ENCODE measurements at regions not wholly inside any gene's neighbourhood (a gene's known extent, or its start where the extent isn't known, plus 50 kb on each side); places are given as distances from the start of the nearest gene placed in this dataset.

DNA sequence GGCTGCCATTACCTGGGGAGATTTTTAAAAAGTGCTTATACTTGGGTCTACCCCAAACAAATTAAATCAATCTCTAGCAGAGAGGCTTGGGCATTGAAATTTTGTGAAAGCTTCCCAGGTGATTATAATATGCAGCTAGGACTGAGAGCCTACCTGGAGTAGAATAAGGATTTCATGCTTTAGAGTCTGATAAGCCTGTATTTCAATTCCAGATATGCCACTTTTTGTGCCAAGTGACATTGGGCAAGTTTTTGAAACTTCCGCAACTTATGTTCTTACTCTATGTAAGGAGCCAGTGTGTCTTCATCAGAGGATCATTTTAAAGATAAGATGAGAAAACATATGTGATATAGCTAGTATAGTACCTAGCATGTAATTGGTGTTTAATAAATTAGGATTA, 159.8 kb upstream of the LRIG3 start:
- Histone ChIP-seq H3K9me3 (ENCODE audit: control insufficient read depth, low read length) (no peaks in the 10 kb centered on the region), H3K36me3 (ENCODE audit: control insufficient read depth in 1 of 2, insufficient read depth in 2 of 2, low read length in 1 of 2) (no peaks in the 10 kb centered on the region), H3K4me3 (ENCODE audit: low read length in 2 of 2) (no peak overlapping the region), H3K27me3 (ENCODE audit: control insufficient read depth in 1 of 2, insufficient read depth in 2 of 2, low read length in 1 of 2) (no peaks in the 10 kb centered on the region), H3K27ac (ENCODE audit: low read depth in 1 of 2, low read length in 2 of 2) (no peak overlapping the region), H3K4me1 (ENCODE audit: control insufficient read depth in 1 of 2, insufficient read depth in 2 of 2, low read length in 2 of 2) (no peaks in the 10 kb centered on the region)
- no peak for ATAC-seq (ENCODE audit: low FRiP score)
- intact Hi-C loops (cut with DNase I), result loop anchor here (10.0 kb wide), 4 partner anchors 155 to 735 kb away; partner anchors contain the start of gene LRIG3 (in 1 of the 2)
- no peak for DNase-seq
- WGBS, 2 donors, result 97% methylated on average over 1 of the region's 1 CpG

GRCh38 chr12:59079472-59079871, 159.2 kb upstream of the LRIG3 start:
- H3K9me3 ChIP-seq (ENCODE audit: control insufficient read depth, low read length), result no peaks in the 10 kb centered on the region
- H3K27ac ChIP-seq (ENCODE audit: low read depth in 1 of 2, low read length in 2 of 2), result no peak overlapping the region
- 91 to 92% methylated on average over 4 of the region's 4 CpGs for WGBS, 2 donors
- no peaks in the 10 kb centered on the region for H3K27me3 ChIP-seq (ENCODE audit: control insufficient read depth in 1 of 2, insufficient read depth in 2 of 2, low read length in 1 of 2)
- no peak overlapping the region for H3K4me3 ChIP-seq (ENCODE audit: low read length in 2 of 2)
- no peaks in the 10 kb centered on the region for H3K4me1 ChIP-seq (ENCODE audit: control insufficient read depth in 1 of 2, insufficient read depth in 2 of 2, low read length in 2 of 2)
- ATAC-seq (ENCODE audit: low FRiP score) (no peak), DNase-seq (no peak)
- H3K36me3 ChIP-seq (ENCODE audit: control insufficient read depth in 1 of 2, insufficient read depth in 2 of 2, low read length in 1 of 2), result no peaks in the 10 kb centered on the region
- intact Hi-C loops (cut with DNase I), result no loop called here

DNA sequence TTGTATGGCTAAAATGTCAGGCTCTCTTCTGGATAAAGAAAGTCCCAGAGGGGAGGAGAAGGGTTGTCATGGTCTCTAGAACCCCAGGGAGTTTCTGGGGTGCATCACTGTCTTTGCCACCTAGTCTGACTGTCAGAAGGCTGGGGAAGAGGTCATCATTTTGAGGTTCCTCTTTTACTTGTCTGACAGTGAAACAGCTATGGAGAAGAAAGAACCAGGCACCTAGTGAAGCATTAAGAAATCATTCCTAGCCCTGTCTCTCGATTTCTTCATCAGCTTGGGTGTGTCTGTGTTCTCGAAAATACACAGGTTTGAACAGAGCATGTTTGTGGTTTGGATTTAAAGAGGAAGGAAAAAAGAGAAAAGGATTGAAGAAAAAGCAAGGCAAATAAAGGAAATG, 158.7 kb upstream of the LRIG3 start:
- H3K27ac ChIP-seq (ENCODE audit: low read depth in 1 of 2, low read length in 2 of 2), result no peak overlapping the region
- no peaks in the 10 kb centered on the region for H3K4me1 ChIP-seq (ENCODE audit: control insufficient read depth in 1 of 2, insufficient read depth in 2 of 2, low read length in 2 of 2)
- H3K36me3 ChIP-seq (ENCODE audit: control insufficient read depth in 1 of 2, insufficient read depth in 2 of 2, low read length in 1 of 2), result no peaks in the 10 kb centered on the region
- H3K27me3 ChIP-seq (ENCODE audit: control insufficient read depth in 1 of 2, insufficient read depth in 2 of 2, low read length in 1 of 2), result no peaks in the 10 kb centered on the region
- intact Hi-C loops (cut with DNase I), result no loop called here
- no peak overlapping the region for H3K4me3 ChIP-seq (ENCODE audit: low read length in 2 of 2)
- DNase-seq (no peak), ATAC-seq (ENCODE audit: low FRiP score) (no peak)
- 84 to 85% methylated on average over 2 of the region's 2 CpGs for WGBS, 2 donors
- no peaks in the 10 kb centered on the region for H3K9me3 ChIP-seq (ENCODE audit: control insufficient read depth, low read length)

DNA sequence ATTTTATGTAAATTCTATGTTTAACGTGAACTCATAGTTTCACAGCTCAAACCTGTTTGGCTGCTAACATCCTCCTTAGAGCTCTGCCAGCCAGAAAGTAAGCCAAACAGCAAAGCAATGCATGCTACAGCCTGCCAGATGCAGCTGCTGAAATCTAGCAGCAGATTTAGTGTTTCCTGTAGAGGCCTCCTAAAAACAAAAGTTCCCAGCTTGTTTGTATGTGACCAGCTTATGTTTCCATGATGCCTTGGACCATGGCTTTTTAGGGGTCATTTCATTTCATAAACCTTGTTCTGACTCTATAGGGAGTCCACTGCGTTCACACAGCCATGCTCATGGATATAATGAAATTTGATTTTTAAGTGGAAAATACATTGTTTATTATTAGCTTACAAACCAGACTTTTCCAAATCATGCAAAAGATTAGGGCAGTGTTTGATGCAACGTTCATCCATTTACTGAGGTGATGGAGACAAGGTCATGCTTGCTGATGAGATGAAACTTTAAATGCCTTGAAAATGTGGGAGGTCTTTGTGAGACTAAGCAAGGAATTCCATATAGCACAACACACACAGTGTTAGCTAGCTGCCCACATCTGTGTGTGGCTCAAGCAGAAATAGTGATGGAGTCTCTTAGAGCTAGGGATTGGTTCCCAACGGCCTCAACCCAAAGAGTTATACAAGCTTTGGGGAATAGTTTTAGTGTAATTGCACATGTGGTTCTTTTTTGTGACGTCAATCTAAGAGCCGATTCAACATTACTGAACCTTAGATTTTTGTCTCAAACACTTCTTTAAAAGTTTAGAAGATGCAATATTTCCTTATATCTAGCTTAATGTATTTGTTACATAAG, 157.5 kb upstream of the LRIG3 start:
- H3K4me3 ChIP-seq (ENCODE audit: low read length in 2 of 2), result no peak overlapping the region
- no peaks in the 10 kb centered on the region for H3K9me3 ChIP-seq (ENCODE audit: control insufficient read depth, low read length)
- ATAC-seq (ENCODE audit: low FRiP score) (no peak), DNase-seq (no peak)
- no peaks in the 10 kb centered on the region for H3K36me3 ChIP-seq (ENCODE audit: control insufficient read depth in 1 of 2, insufficient read depth in 2 of 2, low read length in 1 of 2)
- no peak overlapping the region for H3K27ac ChIP-seq (ENCODE audit: low read depth in 1 of 2, low read length in 2 of 2)
- intact Hi-C loops (cut with DNase I), result no loop called here
- 53 to 54% methylated on average over 6 of the region's 6 CpGs for WGBS, 2 donors
- no peaks in the 10 kb centered on the region for H3K4me1 ChIP-seq (ENCODE audit: control insufficient read depth in 1 of 2, insufficient read depth in 2 of 2, low read length in 2 of 2)
- no peaks in the 10 kb centered on the region for H3K27me3 ChIP-seq (ENCODE audit: control insufficient read depth in 1 of 2, insufficient read depth in 2 of 2, low read length in 1 of 2)

DNA sequence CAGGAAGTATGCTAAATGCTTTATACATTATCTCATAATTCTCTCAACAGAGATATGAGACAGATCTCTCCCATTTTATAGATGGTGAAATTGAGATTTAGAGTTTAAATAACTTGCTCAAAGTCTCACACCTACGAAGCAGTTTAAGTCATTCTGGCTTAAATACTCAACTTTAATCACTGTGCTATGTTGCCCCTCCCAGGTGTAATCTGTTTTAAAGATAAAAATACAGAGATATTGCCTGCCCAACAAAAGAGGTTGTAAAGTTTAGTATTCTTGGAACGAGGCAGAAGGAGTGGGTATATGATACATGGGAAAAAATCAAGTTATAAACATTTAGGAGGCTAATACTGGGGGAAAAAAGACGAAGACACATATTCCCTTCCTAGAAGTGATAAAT, 156.8 kb upstream of the LRIG3 start:
- Histone ChIP-seq H3K36me3 (ENCODE audit: control insufficient read depth in 1 of 2, insufficient read depth in 2 of 2, low read length in 1 of 2) (no peaks in the 10 kb centered on the region), H3K9me3 (ENCODE audit: control insufficient read depth, low read length) (no peaks in the 10 kb centered on the region), H3K4me3 (ENCODE audit: low read length in 2 of 2) (no peak overlapping the region), H3K27me3 (ENCODE audit: control insufficient read depth in 1 of 2, insufficient read depth in 2 of 2, low read length in 1 of 2) (no peaks in the 10 kb centered on the region), H3K4me1 (ENCODE audit: control insufficient read depth in 1 of 2, insufficient read depth in 2 of 2, low read length in 2 of 2) (no peaks in the 10 kb centered on the region), H3K27ac (ENCODE audit: low read depth in 1 of 2, low read length in 2 of 2) (no peak overlapping the region)
- 48 to 55% methylated on average over 3 of the region's 3 CpGs for WGBS, 2 donors
- intact Hi-C loops (cut with DNase I), result no loop called here
- no peak for DNase-seq
- ATAC-seq (ENCODE audit: low FRiP score), result no peak

GRCh38 chr12:59076622-59077021, 156.3 kb upstream of the LRIG3 start:
- intact Hi-C loops (cut with DNase I), result no loop called here
- H3K27me3 ChIP-seq (ENCODE audit: control insufficient read depth in 1 of 2, insufficient read depth in 2 of 2, low read length in 1 of 2), result no peaks in the 10 kb centered on the region
- ATAC-seq (ENCODE audit: low FRiP score) (no peak), DNase-seq (no peak)
- no peaks in the 10 kb centered on the region for H3K9me3 ChIP-seq (ENCODE audit: control insufficient read depth, low read length)
- 70 to 78% methylated on average over 1 of the region's 1 CpG for WGBS, 2 donors
- H3K27ac ChIP-seq (ENCODE audit: low read depth in 1 of 2, low read length in 2 of 2), result no peak overlapping the region
- H3K4me3 ChIP-seq (ENCODE audit: low read length in 2 of 2), result no peak overlapping the region
- no peaks in the 10 kb centered on the region for H3K4me1 ChIP-seq (ENCODE audit: control insufficient read depth in 1 of 2, insufficient read depth in 2 of 2, low read length in 2 of 2)
- no peaks in the 10 kb centered on the region for H3K36me3 ChIP-seq (ENCODE audit: control insufficient read depth in 1 of 2, insufficient read depth in 2 of 2, low read length in 1 of 2)

DNA sequence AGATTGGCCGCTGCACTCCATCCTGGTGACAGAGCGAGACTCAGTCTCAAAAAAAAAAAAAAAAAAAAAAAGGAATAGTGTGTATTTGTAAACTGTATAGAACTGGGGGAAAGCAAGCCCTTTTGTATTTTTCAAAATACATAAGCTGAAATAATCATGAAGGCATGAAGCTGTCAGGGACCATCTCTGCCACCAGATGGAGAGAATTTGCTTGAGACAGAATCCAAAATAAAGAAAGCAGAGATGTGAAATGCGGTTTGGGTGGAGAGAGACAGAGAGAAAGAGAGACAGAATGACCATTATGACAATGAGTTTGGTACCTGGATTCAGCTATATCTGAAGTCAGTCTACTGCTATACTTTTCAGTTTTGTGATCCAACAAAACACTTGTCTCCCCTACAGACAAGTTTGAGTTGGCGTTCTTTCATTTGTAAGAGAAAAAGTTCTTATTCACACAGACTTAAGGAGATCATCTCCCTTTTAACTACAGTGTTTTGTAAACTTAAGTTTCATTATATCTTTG, 155.7 kb upstream of the LRIG3 start:
- DNase-seq (no peak), ATAC-seq (ENCODE audit: low FRiP score) (no peak)
- no peak overlapping the region for H3K27ac ChIP-seq (ENCODE audit: low read depth in 1 of 2, low read length in 2 of 2)
- 88% methylated on average over 4 of the region's 4 CpGs for WGBS, 2 donors
- intact Hi-C loops (cut with DNase I), result no loop called here
- no peaks in the 10 kb centered on the region for H3K36me3 ChIP-seq (ENCODE audit: control insufficient read depth in 1 of 2, insufficient read depth in 2 of 2, low read length in 1 of 2)
- H3K4me1 ChIP-seq (ENCODE audit: control insufficient read depth in 1 of 2, insufficient read depth in 2 of 2, low read length in 2 of 2), result no peaks in the 10 kb centered on the region
- H3K9me3 ChIP-seq (ENCODE audit: control insufficient read depth, low read length), result no peaks in the 10 kb centered on the region
- H3K4me3 ChIP-seq (ENCODE audit: low read length in 2 of 2), result no peak overlapping the region
- H3K27me3 ChIP-seq (ENCODE audit: control insufficient read depth in 1 of 2, insufficient read depth in 2 of 2, low read length in 1 of 2), result no peaks in the 10 kb centered on the region

DNA sequence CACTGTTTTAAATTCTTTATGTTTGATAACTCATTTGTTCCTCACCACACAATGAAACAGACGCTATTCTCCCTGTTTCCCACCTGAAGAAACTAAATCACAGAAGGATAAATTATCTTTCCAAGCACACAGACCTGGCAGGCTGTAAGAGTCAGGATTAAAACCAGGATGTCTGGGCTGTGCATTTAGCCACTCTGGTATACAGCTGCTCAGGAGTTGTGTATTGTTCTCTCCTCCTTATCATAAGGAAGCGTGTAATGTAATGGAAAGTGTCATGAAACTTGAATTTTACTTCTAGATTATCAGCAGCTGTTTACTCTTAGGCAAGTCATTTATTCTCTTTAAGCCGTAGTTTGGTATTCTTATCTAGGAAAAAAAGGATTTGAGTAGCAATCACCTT, 154.8 kb upstream of the LRIG3 start:
- ATAC-seq (ENCODE audit: low FRiP score), result no peak
- H3K36me3 ChIP-seq (ENCODE audit: control insufficient read depth in 1 of 2, insufficient read depth in 2 of 2, low read length in 1 of 2), result no peaks in the 10 kb centered on the region

DNA sequence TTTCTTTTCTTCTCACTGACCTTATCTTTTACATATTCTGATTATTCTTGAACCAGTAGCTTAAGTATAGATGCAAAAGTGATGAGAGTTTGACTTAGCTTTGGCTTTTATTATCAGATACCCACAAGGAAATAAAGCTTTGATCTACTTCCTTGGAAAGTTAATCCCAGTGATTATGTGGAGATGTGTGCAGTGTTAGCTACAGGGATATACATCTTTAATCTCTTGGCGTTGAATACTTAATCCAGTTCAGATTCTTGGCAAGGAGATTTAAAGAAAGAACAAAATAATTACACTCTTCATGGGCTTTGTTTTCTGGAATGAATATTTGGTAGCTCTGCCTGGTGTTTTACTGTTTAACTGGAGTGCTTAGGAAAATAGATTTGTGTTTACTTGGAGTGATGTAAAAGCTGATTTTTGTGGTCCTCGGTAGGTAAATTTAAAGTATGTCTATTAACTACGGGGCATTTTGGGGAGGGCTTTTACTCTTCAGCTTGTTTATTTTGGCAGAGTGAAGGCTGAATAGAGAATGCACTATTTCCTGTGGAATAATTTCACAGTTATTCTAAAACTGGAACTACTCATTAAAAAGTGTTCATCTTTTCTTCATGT, 150.1 kb upstream of the LRIG3 start:
- no peaks in the 10 kb centered on the region for H3K4me1 ChIP-seq (ENCODE audit: control insufficient read depth in 1 of 2, insufficient read depth in 2 of 2, low read length in 2 of 2)
- ATAC-seq (ENCODE audit: low FRiP score) (no peak), DNase-seq (no peak)
- no peaks in the 10 kb centered on the region for H3K27me3 ChIP-seq (ENCODE audit: control insufficient read depth in 1 of 2, insufficient read depth in 2 of 2, low read length in 1 of 2)
- no peak overlapping the region for H3K27ac ChIP-seq (ENCODE audit: low read depth in 1 of 2, low read length in 2 of 2)
- intact Hi-C loops (cut with DNase I), result no loop called here
- WGBS, 2 donors, result 19 to 27% methylated on average over 3 of the region's 3 CpGs
- H3K4me3 ChIP-seq (ENCODE audit: low read length in 2 of 2), result no peak overlapping the region
- no peaks in the 10 kb centered on the region for H3K36me3 ChIP-seq (ENCODE audit: control insufficient read depth in 1 of 2, insufficient read depth in 2 of 2, low read length in 1 of 2)
- no peaks in the 10 kb centered on the region for H3K9me3 ChIP-seq (ENCODE audit: control insufficient read depth, low read length)

More for the DNA sequence above, 154.8 kb upstream of the LRIG3 start:
- H3K27ac ChIP-seq (ENCODE audit: low read depth in 1 of 2, low read length in 2 of 2), result no peak overlapping the region
- no peaks in the 10 kb centered on the region for H3K4me1 ChIP-seq (ENCODE audit: control insufficient read depth in 1 of 2, insufficient read depth in 2 of 2, low read length in 2 of 2)
- H3K27me3 ChIP-seq (ENCODE audit: control insufficient read depth in 1 of 2, insufficient read depth in 2 of 2, low read length in 1 of 2), result no peaks in the 10 kb centered on the region
- DNase-seq, result no peak
- 95% methylated on average over 3 of the region's 3 CpGs for WGBS, 2 donors
- intact Hi-C loops (cut with DNase I), result no loop called here
- no peak overlapping the region for H3K4me3 ChIP-seq (ENCODE audit: low read length in 2 of 2)
- H3K9me3 ChIP-seq (ENCODE audit: control insufficient read depth, low read length), result no peaks in the 10 kb centered on the region

Data from aorta (tissue), 5 donors.